GM23248 (cell line): ENCODE measurements at regions not wholly inside any gene's neighbourhood (a gene's known extent, or its start where the extent isn't known, plus 50 kb on each side); places are given as distances from the start of the nearest gene placed in this dataset.

Source experiments
- DNase-seq: peaks from one replicate; pipeline ENCODE4 v3.0.0-alpha.2; 2015
- H2AFZ ChIP-seq: fragments of 200-600 bp; sonication (generic); 2 replicates; pipeline ENCODE4 v1.6.1; 2016; ENCODE audit warnings: antibody characterized with exemption
- H3F3A ChIP-seq: fragments of 200-600 bp; sonication (generic); 2 replicates; pipeline ENCODE4 v1.6.1; 2016; ENCODE audit warnings: mild to moderate bottlenecking, antibody characterized with exemption, mixed run types; ENCODE audit not compliant: insufficient read depth
- H3K27ac ChIP-seq: fragments of 200-600 bp; sonication (generic); 2 replicates; pipeline ENCODE4 v1.5.1; 2016; ENCODE audit warnings: mild to moderate bottlenecking
- H3K27me3 ChIP-seq: fragments of 200-600 bp; sonication (generic); replicated peaks from 2 replicates; pipeline ENCODE4 v1.6.1; 2016; ENCODE audit warnings: mild to moderate bottlenecking; ENCODE audit not compliant: insufficient read depth
- H3K36me3 ChIP-seq: fragments of 200-600 bp; sonication (generic); 2 replicates; pipeline ENCODE4 v1.6.1; 2016; ENCODE audit warnings: low read depth, mild to moderate bottlenecking
- H3K4me1 ChIP-seq: fragments of 200-600 bp; sonication (generic); 2 replicates; pipeline ENCODE4 v1.6.1; 2016; ENCODE audit warnings: mild to moderate bottlenecking; ENCODE audit not compliant: insufficient read depth
- H3K4me2 ChIP-seq: fragments of 200-600 bp; sonication (generic); one replicate; pipeline ENCODE4 v1.6.1; 2016; ENCODE audit warnings: mild to moderate bottlenecking; ENCODE audit not compliant: unreplicated experiment
- H3K4me3 ChIP-seq: fragments of 200-600 bp; sonication (generic); 2 replicates; pipeline ENCODE4 v1.5.1; 2016; ENCODE audit warnings: mild to moderate bottlenecking
- H3K79me2 ChIP-seq: fragments of 200-600 bp; sonication (generic); 2 replicates; pipeline ENCODE4 v1.6.1; 2016; ENCODE audit warnings: mild to moderate bottlenecking; ENCODE audit not compliant: insufficient read depth
- H3K9ac ChIP-seq: fragments of 200-600 bp; sonication (generic); 2 replicates; pipeline ENCODE4 v1.6.1; 2016; ENCODE audit warnings: mild to moderate bottlenecking
- H3K9me2 ChIP-seq: fragments of 200-600 bp; sonication (generic); 2 replicates; pipeline ENCODE4 v1.6.1; 2016; ENCODE audit warnings: mixed run types, mild to moderate bottlenecking, moderate library complexity; ENCODE audit not compliant: insufficient read depth
- H3K9me3 ChIP-seq: fragments of 200-600 bp; sonication (generic); one replicate; pipeline ENCODE4 v1.6.1; 2017; ENCODE audit warnings: low read depth
- H4K20me1 ChIP-seq: fragments of 200-600 bp; sonication (generic); 2 replicates; pipeline ENCODE4 v1.6.0; 2016; ENCODE audit not compliant: insufficient read depth
- EZH2 ChIP-seq: fragments of 200-600 bp; sonication (generic); IDR thresholded peaks from 2 replicates; pipeline ENCODE4 v1.6.1; 2018; ENCODE audit warnings: antibody characterized with exemption, mild to moderate bottlenecking; ENCODE audit not compliant: insufficient read depth, poor library complexity, severe bottlenecking
- EZH2phosphoT487 ChIP-seq: fragments of 200-600 bp; sonication (generic); IDR thresholded peaks from 2 replicates; pipeline ENCODE4 v1.6.1; 2018; ENCODE audit warnings: antibody characterized with exemption, moderate library complexity, mild to moderate bottlenecking, low read depth; ENCODE audit not compliant: insufficient read depth
- WGBS, 2 experiments: methylation state at CpG; one replicate each; pipeline ENCODE4 v1.1.6; 2015 to 2017; ENCODE audit warnings: low lambda C conversion rate in 2 of 2, low coverage in 1 of 2; ENCODE audit errors: missing lambda C conversion rate in 2 of 2; 5-methylcytosine and 5-hydroxymethylcytosine counted together
- in situ Hi-C: fragments of 300-500 bp; cut with MboI; formaldehyde crosslinking; loops from 2 replicates; pipeline ENCODE4 v1.15.0; 2020

DNA sequence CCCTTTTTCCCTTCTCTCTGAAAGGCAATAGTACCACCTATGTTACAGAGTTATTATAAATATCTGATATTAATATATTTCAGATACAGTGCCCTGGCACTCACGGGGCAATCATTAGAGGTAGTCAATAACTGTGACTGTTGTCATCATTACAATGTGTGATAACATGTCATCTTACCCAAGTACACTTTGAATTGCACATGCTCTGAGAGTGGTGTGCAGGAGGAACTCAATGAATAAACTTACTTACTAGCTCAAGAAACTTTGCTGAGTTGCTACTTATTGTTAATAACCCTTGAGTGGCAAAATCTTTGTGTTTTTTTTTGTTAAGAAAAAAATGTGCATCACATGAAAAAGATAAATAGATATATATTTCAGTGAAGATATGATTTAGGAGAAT is 275.1 kb upstream of the RASGEF1B start:
- no peak for DNase-seq
- H3K27ac ChIP-seq: no peak overlapping the region
- H3K9me2 ChIP-seq: no peaks in the 10 kb centered on the region
- in situ Hi-C loops: no loop called here
- H3K9ac ChIP-seq: no peak overlapping the region
- H3K79me2 ChIP-seq: no peaks in the 10 kb centered on the region
- no peak for TF ChIP-seq EZH2phosphoT487
- TF ChIP-seq EZH2: no peak
- no peak overlapping the region for H2AFZ ChIP-seq
- WGBS, 2 experiments: 31 to 46% methylated on average over 1 of the region's 1 CpG
- H3K4me3 ChIP-seq: no peak overlapping the region
- H3K4me1 ChIP-seq: no peaks in the 10 kb centered on the region
- no peaks in the 10 kb centered on the region for H3K36me3 ChIP-seq
- H3K27me3 ChIP-seq: no peaks in the 10 kb centered on the region
- H3K4me2 ChIP-seq: no peak overlapping the region
- H4K20me1 ChIP-seq: no peaks in the 10 kb centered on the region
- H3K9me3 ChIP-seq: no peaks in the 10 kb centered on the region
- no peaks in the 10 kb centered on the region for H3F3A ChIP-seq

DNA sequence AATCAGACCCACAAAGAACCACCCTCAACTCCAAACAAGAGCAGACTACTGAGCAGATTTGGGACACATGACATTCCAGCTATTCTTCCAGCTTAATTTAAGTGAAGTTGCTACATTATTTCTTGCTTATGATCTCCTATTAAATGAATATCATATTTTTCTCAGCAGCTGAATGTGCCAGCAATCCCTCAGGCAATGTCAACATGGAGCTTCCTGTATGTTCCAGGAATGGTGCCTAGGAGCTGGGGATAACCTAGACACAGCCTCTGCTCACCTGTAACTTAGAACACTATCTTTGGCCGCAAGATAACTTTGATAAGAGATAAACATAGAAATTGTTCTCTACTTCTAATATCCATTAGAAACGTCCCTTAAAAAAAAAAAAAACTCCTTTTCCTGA is 274.4 kb upstream of the RASGEF1B start:
- H3K79me2 ChIP-seq: no peaks in the 10 kb centered on the region
- no peaks in the 10 kb centered on the region for H3K36me3 ChIP-seq
- H3K4me3 ChIP-seq: no peak overlapping the region
- H3K4me1 ChIP-seq: no peaks in the 10 kb centered on the region
- H3K9ac ChIP-seq: no peak overlapping the region
- in situ Hi-C loops: no loop called here
- no peak overlapping the region for H3K27ac ChIP-seq
- TF ChIP-seq EZH2 (no peak), EZH2phosphoT487 (no peak)
- H3F3A ChIP-seq: no peaks in the 10 kb centered on the region
- no peak for DNase-seq
- no peaks in the 10 kb centered on the region for H3K9me2 ChIP-seq
- H4K20me1 ChIP-seq: no peaks in the 10 kb centered on the region
- no peak overlapping the region for H3K4me2 ChIP-seq
- WGBS, 2 experiments: 30 to 36% methylated on average over 2 of the region's 2 CpGs
- H2AFZ ChIP-seq: no peak overlapping the region
- no peaks in the 10 kb centered on the region for H3K27me3 ChIP-seq
- H3K9me3 ChIP-seq: no peaks in the 10 kb centered on the region

GRCh38 chr4:81745050-81745449 is 273.3 kb upstream of the RASGEF1B start:
- Histone ChIP-seq H3K9me3 (no peaks in the 10 kb centered on the region), H3K9ac (no peak overlapping the region), H3K9me2 (no peaks in the 10 kb centered on the region), H3K4me1 (no peaks in the 10 kb centered on the region), H3K79me2 (no peaks in the 10 kb centered on the region), H3K4me3 (no peak overlapping the region), H3F3A (no peaks in the 10 kb centered on the region), H3K27me3 (no peaks in the 10 kb centered on the region), H3K36me3 (no peaks in the 10 kb centered on the region), H4K20me1 (no peaks in the 10 kb centered on the region), H2AFZ (no peak overlapping the region), H3K4me2 (no peak overlapping the region), H3K27ac (no peak overlapping the region)
- TF ChIP-seq EZH2phosphoT487 (no peak), EZH2 (no peak)
- in situ Hi-C loops: no loop called here
- DNase-seq: no peak
- WGBS, 2 experiments: 23 to 24% methylated on average over 3 of the region's 3 CpGs

GRCh38 chr4:81743731-81744435 is 272.2 kb upstream of the RASGEF1B start:
- Histone ChIP-seq H3K9ac (no peak overlapping the region), H3F3A (no peaks in the 10 kb centered on the region), H3K79me2 (no peaks in the 10 kb centered on the region), H3K27ac (no peak overlapping the region), H3K36me3 (no peaks in the 10 kb centered on the region), H3K4me1 (no peaks in the 10 kb centered on the region), H2AFZ (no peak overlapping the region), H3K4me2 (no peak overlapping the region), H3K9me2 (no peaks in the 10 kb centered on the region), H3K9me3 (no peaks in the 10 kb centered on the region), H3K27me3 (no peaks in the 10 kb centered on the region), H3K4me3 (no peak overlapping the region), H4K20me1 (no peaks in the 10 kb centered on the region)
- TF ChIP-seq EZH2phosphoT487 (no peak), EZH2 (no peak)
- 40 to 42% methylated on average over 9 of the region's 9 CpGs for WGBS, 2 experiments
- DNase-seq: no peak
- in situ Hi-C loops: no loop called here

GRCh38 chr4:81740487-81740886 is 268.8 kb upstream of the RASGEF1B start:
- no peaks in the 10 kb centered on the region for H3K27me3 ChIP-seq
- in situ Hi-C loops: no loop called here
- no peak overlapping the region for H3K4me2 ChIP-seq
- no peaks in the 10 kb centered on the region for H3K9me3 ChIP-seq
- H3K4me1 ChIP-seq: no peaks in the 10 kb centered on the region
- DNase-seq: no peak
- no peaks in the 10 kb centered on the region for H3K9me2 ChIP-seq
- H3K27ac ChIP-seq: no peak overlapping the region
- no peak overlapping the region for H3K9ac ChIP-seq
- no peak overlapping the region for H2AFZ ChIP-seq
- no peaks in the 10 kb centered on the region for H3K79me2 ChIP-seq
- H3F3A ChIP-seq: no peaks in the 10 kb centered on the region
- no peak for TF ChIP-seq EZH2
- TF ChIP-seq EZH2phosphoT487: no peak
- no peaks in the 10 kb centered on the region for H3K36me3 ChIP-seq
- no peak overlapping the region for H3K4me3 ChIP-seq
- no peaks in the 10 kb centered on the region for H4K20me1 ChIP-seq
